Lower lobe of right lung (tissue), 2 donors: ENCODE measurements at regions not wholly inside any gene's neighbourhood (a gene's known extent, or its start where the extent isn't known, plus 50 kb on each side); places are given as distances from the start of the nearest gene placed in this dataset. TPM values are rescaled to one million over a fixed set of nuclear protein-coding genes. Genes with fewer than 3 reads are reported as not detected.
A peak's percentile ranks its signal among the peaks of the same experiment; 100 is the strongest.
"Not testable (repeated sequence)": the region's sequence is repeated elsewhere in the genome, so short reads cannot be mapped to it uniquely, and the experiment has no call there.

Experiments used
- ATAC-seq, 2 donors: fragments of 200-7000 bp; cut with Tn5 transposase; one replicate each; pipeline ENCODE4 v1.9.1; 2020 to 2022; ENCODE audit warnings: mild to moderate bottlenecking in 2 of 2, moderate library complexity in 2 of 2
- DNase-seq: peaks from one replicate; pipeline ENCODE4 v3.0.0-alpha.2; 2020
- H3K27ac ChIP-seq: fragments of 200-600 bp; one replicate; pipeline ENCODE4 v1.8.0; 2022
- H3K27me3 ChIP-seq: fragments of 200-600 bp; one replicate; pipeline ENCODE4 v1.8.0; 2022; ENCODE audit warnings: low read depth
- H3K36me3 ChIP-seq: fragments of 200-600 bp; one replicate; pipeline ENCODE4 v1.8.0; 2022; ENCODE audit warnings: mild to moderate bottlenecking
- H3K4me1 ChIP-seq: fragments of 200-600 bp; one replicate; pipeline ENCODE4 v1.8.0; 2022
- H3K4me3 ChIP-seq: fragments of 200-600 bp; one replicate; pipeline ENCODE4 v1.8.0; 2022; ENCODE audit warnings: mild to moderate bottlenecking
- H3K9me3 ChIP-seq: fragments of 200-600 bp; one replicate; pipeline ENCODE4 v1.8.0; 2022
- CTCF ChIP-seq: fragments of 200-600 bp; IDR thresholded peaks from one replicate; pipeline ENCODE4 v1.8.0; 2022; ENCODE audit warnings: antibody characterized with exemption, mild to moderate bottlenecking
- intact Hi-C: fragments of 100-400 bp; cut with DNase I; formaldehyde crosslinking; loops from one replicate; pipeline ENCODE4 v1.11.0; 2022
- microRNA-seq: library from miRNA; unstranded; fragments of <30 nt; microRNA quantifications from one replicate; pipeline ENCODE4 v1.2.0, GENCODE V29; 2020; ENCODE audit warnings: borderline number of aligned reads
- donor health status: DM: no; HTN: yes; CAD: no; lungs with severe emphysema.

- Histone ChIP-seq H3K27ac (no peak overlapping the region), H3K9me3 (no peaks in the 10 kb centered on the region), H3K4me3 (no peak overlapping the region), H3K4me1 (peaks cover 12% of the 10 kb centered on the region), H3K36me3 (no peaks in the 10 kb centered on the region), H3K27me3 (no peaks in the 10 kb centered on the region)
- intact Hi-C loops, result no loop called here
- DNase-seq, result no peak
- ATAC-seq, result no peak
- TF ChIP-seq CTCF, result no peak
Measured at GRCh38 chr9:111098093-111098492, 59.8 kb upstream of the LPAR1 start.

GRCh38 chr9:111096051-111096450, 57.8 kb upstream of the LPAR1 start:
- H3K36me3 ChIP-seq, result no peaks in the 10 kb centered on the region
- DNase-seq, result no peak
- no peak for TF ChIP-seq CTCF
- peaks cover 12% of the 10 kb centered on the region for H3K4me1 ChIP-seq
- intact Hi-C loops, result no loop called here
- H3K27ac ChIP-seq, result no peak overlapping the region
- H3K9me3 ChIP-seq, result no peaks in the 10 kb centered on the region
- no peak for ATAC-seq
- no peaks in the 10 kb centered on the region for H3K27me3 ChIP-seq
- no peak overlapping the region for H3K4me3 ChIP-seq

- ATAC-seq, result no peak
- intact Hi-C loops, result no loop called here
Measured at GRCh38 chr9:111095441-111095840, 57.2 kb upstream of the LPAR1 start.

GRCh38 chr9:111094958-111095357, 56.7 kb upstream of the LPAR1 start:
- H3K27ac ChIP-seq, result no peak overlapping the region
- intact Hi-C loops, result no loop called here
- H3K27me3 ChIP-seq, result no peaks in the 10 kb centered on the region
- no peak overlapping the region for H3K4me3 ChIP-seq
- no peak for DNase-seq
- no peaks in the 10 kb centered on the region for H3K9me3 ChIP-seq
- TF ChIP-seq CTCF, result no peak
- H3K36me3 ChIP-seq, result no peaks in the 10 kb centered on the region
- peaks cover 12% of the 10 kb centered on the region for H3K4me1 ChIP-seq
- ATAC-seq, result no peak

More at GRCh38 chr9:111095441-111095840, 57.2 kb upstream of the LPAR1 start:
- Histone ChIP-seq H3K4me3 (no peak overlapping the region), H3K4me1 (peaks cover 12% of the 10 kb centered on the region), H3K36me3 (no peaks in the 10 kb centered on the region), H3K27ac (no peak overlapping the region), H3K27me3 (no peaks in the 10 kb centered on the region), H3K9me3 (no peaks in the 10 kb centered on the region)
- no peak for DNase-seq
- no peak for TF ChIP-seq CTCF

GRCh38 chr9:111094433-111094924, 56.2 kb upstream of the LPAR1 start:
- peaks cover 12% of the 10 kb centered on the region for H3K4me1 ChIP-seq
- ATAC-seq (peak; percentile 76 to 85), DNase-seq (no peak)
- H3K27me3 ChIP-seq, result no peaks in the 10 kb centered on the region
- no peaks in the 10 kb centered on the region for H3K9me3 ChIP-seq
- intact Hi-C loops, result no loop called here
- no peaks in the 10 kb centered on the region for H3K36me3 ChIP-seq
- H3K4me3 ChIP-seq, result no peak overlapping the region
- no peak for TF ChIP-seq CTCF
- H3K27ac ChIP-seq, result peak overlapping the region; percentile 47

GRCh38 chr9:111092167-111092566, 53.9 kb upstream of the LPAR1 start:
- H3K27ac ChIP-seq, H3K36me3 ChIP-seq, intact Hi-C loops, H3K27me3 ChIP-seq, DNase-seq, ATAC-seq, H3K9me3 ChIP-seq, H3K4me3 ChIP-seq: not testable (repeated sequence)
- H3K4me1 ChIP-seq, result peaks cover 12% of the 10 kb centered on the region

Small RNA genes lying in the stretch of these regions (microRNA-seq; reads per million reads assigned to microRNA genes)
- gene MIR7702, result not detected
